AG04450 (cell line): ENCODE measurements at regions not wholly inside any gene's neighbourhood (a gene's known extent, or its start where the extent isn't known, plus 50 kb on each side); places are given as distances from the start of the nearest gene placed in this dataset.

ENCODE experiments used
- CTCF ChIA-PET: fragments of 300-600, 350-600 bp; formaldehyde crosslinking; extraction: SDS; loops from one replicate; lab custom pipeline; 2022; ENCODE audit warnings: antibody characterized with exemption, inconsistent platforms; lab: Charles Lee
- POLR2A ChIA-PET: fragments of 350-600 bp; formaldehyde crosslinking; extraction: SDS; loops from one replicate; lab custom pipeline; 2021; ENCODE audit warnings: antibody characterized with exemption, inconsistent platforms; lab: Yijun Ruan, JAX
- DNase-seq: peaks from one replicate; pipeline ENCODE4 v3.0.0-alpha.2; 2011; ENCODE audit warnings: low read depth, low spot score
- H3K27ac ChIP-seq: one replicate; pipeline ENCODE4 v1.5.1; 2012; ENCODE audit warnings: low read depth, low read length, control low read depth
- H3K27me3 ChIP-seq: one replicate; pipeline ENCODE4 v1.6.0; 2012; ENCODE audit warnings: low read length; ENCODE audit not compliant: control insufficient read depth, insufficient read depth
- H3K4me3 ChIP-seq: 2 replicates; pipeline ENCODE4 v1.5.1; 2011; ENCODE audit warnings: mild to moderate bottlenecking, low read depth, low read length, control low read depth
- H3K9me3 ChIP-seq: 2 replicates; pipeline ENCODE4 v1.5.1; 2012; ENCODE audit warnings: low read length; ENCODE audit not compliant: control insufficient read depth, insufficient read depth
- CTCF ChIP-seq: IDR thresholded peaks from 2 replicates; pipeline ENCODE4 v1.5.1; 2011; ENCODE audit warnings: low read depth, low read length, control low read depth, inconsistent platforms

- Histone ChIP-seq H3K4me3 (peak overlapping the region; percentile 38), H3K9me3 (peaks cover 12% of the 10 kb centered on the region)
- peak; percentile 33 for DNase-seq
Measured at GRCh38 chr9:38141746-38142591, 72.9 kb upstream of the SHB start.

GRCh38 chr9:38138276-38138675, 69.2 kb upstream of the SHB start:
- no peak overlapping the region for H3K4me3 ChIP-seq
- H3K9me3 ChIP-seq: no peaks in the 10 kb centered on the region
- POLR2A ChIA-PET: no interaction called here
- no peak for TF ChIP-seq CTCF
- CTCF ChIA-PET: no interaction called here
- H3K27me3 ChIP-seq: peaks cover 25% of the 10 kb centered on the region
- no peak for DNase-seq
- no peak overlapping the region for H3K27ac ChIP-seq

More at GRCh38 chr9:38141746-38142591, 72.9 kb upstream of the SHB start:
- ChIA-PET CTCF (interaction anchor here (1.2 to 3.1 kb wide), 5 partner anchors 11 to 55 kb away, joined by 3 to 20 read pairs (median 4); no protein-coding TSS in a partner anchor), POLR2A (interaction anchor here (0.5 to 1.5 kb wide), 4 partner anchors 20 to 387 kb away, joined by 4 to 16 read pairs (median 5); no protein-coding TSS in a partner anchor)
- TF ChIP-seq CTCF: no peak
- H3K27ac ChIP-seq: peak overlapping the region; percentile 83
- peaks cover 10% of the 10 kb centered on the region for H3K27me3 ChIP-seq

GRCh38 chr9:38137342-38137741, 68.3 kb upstream of the SHB start:
- CTCF ChIA-PET: interaction anchor here (1.2 to 1.8 kb wide), 2 partner anchors 23 to 49 kb away, joined by 5 read pairs; no protein-coding TSS in a partner anchor
- TF ChIP-seq CTCF: no peak
- no peak for DNase-seq
- POLR2A ChIA-PET: no interaction called here
- Histone ChIP-seq H3K27me3 (peaks cover 33% of the 10 kb centered on the region), H3K4me3 (no peak overlapping the region), H3K9me3 (no peaks in the 10 kb centered on the region), H3K27ac (no peak overlapping the region)

- peaks cover 41% of the 10 kb centered on the region for H3K27me3 ChIP-seq
Measured at GRCh38 chr9:38136386-38136785, 67.4 kb upstream of the SHB start.

More at GRCh38 chr9:38136386-38136785, 67.4 kb upstream of the SHB start:
- Histone ChIP-seq H3K9me3 (no peaks in the 10 kb centered on the region), H3K27ac (no peak overlapping the region), H3K4me3 (no peak overlapping the region)
- ChIA-PET POLR2A (interaction anchor here (0.5 kb wide), 1 partner anchor 1225 kb away, joined by 3 read pairs; no protein-coding TSS in a partner anchor), CTCF (interaction anchor here (1.2 to 1.8 kb wide), 2 partner anchors 24 to 49 kb away, joined by 5 read pairs; no protein-coding TSS in a partner anchor)
- no peak for TF ChIP-seq CTCF
- DNase-seq: no peak
